Hindlimb muscle (tissue), 1 donor: ENCODE measurements at regions not wholly inside any gene's neighbourhood (a gene's known extent, or its start where the extent isn't known, plus 50 kb on each side); places are given as distances from the start of the nearest gene placed in this dataset.

ENCODE experiments used
- DNase-seq: peaks from one replicate; pipeline ENCODE4 v3.0.0-alpha.2; 2013

GRCh38 chr2:43127941-43128558 is 98.4 kb downstream of the ZFP36L2 start:
- DNase-seq, result no peak

DNA sequence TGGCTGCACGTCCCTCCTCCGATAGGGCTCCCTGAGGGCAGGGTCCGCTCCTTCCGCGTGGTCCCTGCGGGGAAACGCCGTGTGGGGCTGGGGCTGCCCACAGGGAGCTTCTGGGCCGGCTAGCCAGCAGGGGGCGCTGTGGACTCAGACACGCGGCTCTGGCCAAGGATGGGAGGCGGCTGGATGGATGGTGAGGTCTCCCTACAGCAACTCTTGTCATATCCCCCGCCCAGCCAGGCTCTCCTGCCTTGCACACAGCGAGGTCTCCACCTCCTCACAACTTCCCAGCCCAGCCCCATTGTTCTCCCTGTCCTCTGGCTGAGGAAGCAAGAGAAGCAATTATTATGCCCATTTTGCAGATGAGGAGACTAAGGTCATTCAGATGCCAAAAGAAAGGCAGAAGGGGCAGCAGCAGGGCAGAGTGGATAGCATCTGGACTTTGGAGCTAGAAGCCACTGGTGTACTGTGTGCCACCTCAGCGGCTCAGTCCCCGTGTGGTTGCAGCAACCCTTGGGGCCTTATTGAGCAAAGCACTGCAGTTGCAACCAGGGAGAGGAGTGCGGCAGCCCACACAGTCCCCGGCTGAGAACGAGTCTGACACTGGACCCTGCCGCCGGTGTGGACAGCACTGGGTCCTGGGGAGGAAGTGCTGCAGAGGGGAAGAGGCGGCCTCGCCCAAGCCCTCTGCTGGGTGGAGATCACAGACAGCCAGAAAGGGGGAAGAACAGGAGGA is 99.0 kb downstream of the ZFP36L2 start:
- no peak for DNase-seq

DNA sequence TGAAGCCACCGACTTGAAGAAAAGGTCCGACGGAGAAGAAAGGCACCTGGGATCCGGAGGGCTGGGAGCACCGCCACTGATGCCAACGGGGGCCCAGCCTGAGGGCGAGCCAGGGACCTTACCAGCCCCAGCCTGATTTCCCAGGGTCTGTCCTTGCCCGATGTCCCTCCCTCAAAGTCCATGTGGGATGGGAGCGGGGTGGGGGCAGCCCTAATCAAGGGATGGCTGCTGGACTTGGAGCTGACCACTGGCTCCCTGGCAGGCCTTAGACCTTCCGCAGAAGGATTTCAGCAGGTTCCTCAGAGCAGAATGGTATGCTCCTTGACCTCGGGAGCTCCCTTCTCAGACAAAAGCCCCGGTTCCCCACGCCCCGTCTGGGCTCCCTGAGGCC is 99.6 kb downstream of the ZFP36L2 start:
- no peak for DNase-seq

- no peak for DNase-seq
Measured at GRCh38 chr2:43125090-43125998, 101.1 kb downstream of the ZFP36L2 start.

- DNase-seq, result no peak
Measured at GRCh38 chr2:43124687-43125057, 101.7 kb downstream of the ZFP36L2 start.

DNA sequence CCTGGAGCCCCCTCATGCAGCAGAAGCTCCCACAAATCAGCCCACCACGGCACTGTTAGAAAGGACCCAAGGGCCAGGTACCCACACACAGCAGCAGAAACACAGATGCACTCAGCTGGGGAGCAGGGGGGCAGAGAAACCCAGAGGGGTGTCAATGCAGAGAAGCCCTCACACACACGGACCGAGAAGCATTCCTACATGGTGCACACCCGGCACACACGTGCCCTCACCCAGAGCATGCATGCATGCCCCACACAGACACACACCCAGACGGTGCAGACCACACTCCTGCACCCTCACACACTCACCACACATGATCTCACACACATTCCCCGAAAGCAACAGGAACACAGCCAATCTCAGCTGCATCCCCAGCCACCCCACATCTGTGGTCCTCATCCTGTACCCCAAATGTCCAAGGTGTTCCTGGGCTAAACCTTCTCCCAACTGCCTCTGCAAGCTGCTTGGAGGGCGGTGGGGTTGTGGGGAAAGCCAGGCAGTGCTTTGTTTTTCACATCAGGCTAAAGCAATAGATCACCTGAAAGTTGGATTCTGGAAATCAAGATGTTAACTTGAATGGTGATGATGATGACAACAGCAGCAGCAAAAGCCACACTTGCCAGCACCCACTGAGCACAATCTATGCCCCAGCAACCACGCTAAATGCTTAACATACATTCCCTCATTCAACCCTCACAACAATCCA is 102.3 kb downstream of the ZFP36L2 start:
- DNase-seq, result no peak

DNA sequence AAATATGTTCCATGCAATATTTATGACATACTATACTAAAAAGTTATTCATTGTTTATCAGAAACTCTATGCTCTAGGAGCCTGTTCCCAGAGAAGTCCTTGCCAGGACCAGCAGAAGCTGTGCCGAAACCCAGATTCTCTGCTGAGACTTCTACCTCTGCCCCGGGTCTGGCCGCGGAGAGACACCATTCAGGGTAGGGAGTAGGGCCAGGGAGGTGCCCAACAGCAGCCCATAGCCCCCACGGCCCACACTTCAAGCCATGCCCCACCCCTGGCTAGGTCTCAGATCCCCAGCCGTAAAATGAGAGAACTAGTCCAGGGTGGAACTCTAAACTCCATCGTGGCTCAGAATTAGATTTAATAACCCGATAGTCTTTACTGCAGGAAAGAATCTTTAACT is 102.9 kb downstream of the ZFP36L2 start:
- DNase-seq, result no peak

DNA sequence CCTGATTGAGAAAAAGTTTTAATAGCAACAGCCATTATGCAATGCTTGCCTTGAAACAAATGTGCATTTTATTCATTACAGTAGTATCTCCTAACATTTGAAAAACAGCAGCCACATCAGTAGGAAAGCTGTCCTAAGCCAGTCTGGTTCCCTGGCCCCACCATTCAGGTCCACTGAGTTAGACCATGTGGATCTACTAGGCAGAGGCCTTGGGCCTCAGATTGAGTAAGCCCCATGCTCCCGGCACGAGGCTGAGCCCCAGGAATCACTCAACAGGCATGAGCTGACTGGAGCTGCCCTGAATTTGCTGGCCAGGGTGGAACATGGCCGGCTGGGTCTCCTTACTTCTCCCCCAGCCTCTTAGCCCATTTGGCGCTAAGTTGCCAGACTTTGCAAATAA is 103.4 kb downstream of the ZFP36L2 start:
- no peak for DNase-seq

- no peak for DNase-seq
Measured at GRCh38 chr2:43121580-43122314, 104.7 kb downstream of the ZFP36L2 start.

DNA sequence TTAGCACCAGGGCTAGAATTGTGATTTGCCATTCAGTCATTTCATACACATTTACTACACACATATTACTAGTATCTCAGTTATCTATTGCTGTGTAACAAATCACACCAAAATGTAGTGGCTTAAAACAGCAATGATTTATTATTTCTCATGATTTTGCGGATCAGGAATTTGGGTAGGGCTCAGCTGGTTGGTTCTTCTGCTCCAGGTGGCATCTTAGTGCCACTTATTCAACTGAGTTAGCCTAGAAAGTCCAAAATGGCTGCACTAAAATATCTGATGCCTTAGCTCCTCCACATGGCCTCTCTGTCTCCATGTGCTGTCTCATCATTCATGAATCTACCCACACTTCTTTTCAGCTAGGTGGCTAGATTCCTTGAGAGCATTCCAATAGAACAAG is 107.1 kb downstream of the ZFP36L2 start:
- no peak for DNase-seq

GRCh38 chr2:43117521-43118143 is 108.8 kb downstream of the ZFP36L2 start:
- DNase-seq, result no peak

DNA sequence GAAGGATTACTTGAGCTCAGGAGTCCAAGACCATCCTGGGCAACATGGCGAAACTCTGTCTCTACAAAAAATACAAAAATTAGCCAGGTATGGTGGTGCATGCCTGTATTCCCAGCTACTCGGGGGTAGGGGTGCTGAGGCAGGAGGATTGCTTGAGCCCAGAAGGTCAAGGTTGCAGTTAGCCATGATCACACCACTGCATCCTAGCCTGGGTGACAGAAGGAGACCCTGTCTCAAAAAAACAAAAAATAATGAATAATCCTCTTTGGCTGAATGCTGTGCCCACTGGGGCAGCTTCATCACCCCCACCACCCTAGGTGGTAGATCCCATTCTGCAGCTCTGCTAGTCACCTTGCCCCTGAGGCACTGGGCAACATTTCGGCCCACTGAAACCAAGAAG is 109.4 kb downstream of the ZFP36L2 start:
- DNase-seq, result no peak

GRCh38 chr2:43115881-43116280 is 110.5 kb downstream of the ZFP36L2 start:
- no peak for DNase-seq

DNA sequence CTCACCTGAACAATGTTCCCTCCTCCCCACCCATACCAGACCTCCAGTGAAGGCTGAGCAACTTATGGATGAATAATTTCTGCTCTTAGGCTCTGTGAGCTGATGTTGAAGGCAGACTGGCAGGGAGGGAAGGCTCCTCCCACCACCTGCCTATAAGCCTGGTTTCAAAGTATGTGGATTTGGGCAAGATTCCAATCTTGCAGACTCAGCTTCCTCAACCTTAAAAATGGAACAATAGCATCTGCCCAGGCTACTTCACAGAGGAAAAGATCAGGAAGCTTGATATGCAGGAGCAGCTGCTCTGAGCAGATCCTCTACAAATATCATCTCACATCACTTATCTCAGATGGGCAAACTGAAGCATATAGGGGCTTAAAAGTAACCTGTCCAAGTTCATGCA is 112.2 kb downstream of the ZFP36L2 start:
- DNase-seq, result no peak

- no peak for DNase-seq
Measured at GRCh38 chr2:43111788-43112554, 114.4 kb downstream of the ZFP36L2 start.

GRCh38 chr2:43110442-43110871 is 115.9 kb downstream of the ZFP36L2 start:
- DNase-seq, result peak; percentile 71

DNA sequence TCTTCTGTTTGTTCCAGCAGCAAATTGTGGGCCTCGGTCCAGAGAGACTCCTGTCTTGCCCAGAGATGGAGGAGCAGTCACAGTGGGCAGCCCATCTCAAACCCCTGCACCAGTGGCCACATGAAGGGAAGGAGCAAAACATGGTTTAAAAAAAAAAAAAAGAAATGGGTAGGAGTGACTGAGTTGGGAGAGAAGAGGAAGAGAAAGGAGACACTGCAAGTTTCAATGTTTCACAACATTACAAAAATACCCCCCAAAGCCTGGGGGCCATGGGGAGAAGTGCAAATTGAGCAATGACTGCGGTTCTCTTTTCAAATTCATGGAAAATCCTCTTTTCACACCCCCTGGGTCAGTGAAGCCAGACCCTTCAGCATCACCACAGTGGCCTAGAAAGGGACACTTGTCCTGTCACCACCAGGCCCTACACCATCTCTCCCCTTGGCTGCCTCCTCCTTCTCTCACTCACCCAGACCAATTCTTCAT is 117.1 kb downstream of the ZFP36L2 start:
- DNase-seq, result no peak

- no peak for DNase-seq
Measured at GRCh38 chr2:43107679-43108078, 118.7 kb downstream of the ZFP36L2 start.

DNA sequence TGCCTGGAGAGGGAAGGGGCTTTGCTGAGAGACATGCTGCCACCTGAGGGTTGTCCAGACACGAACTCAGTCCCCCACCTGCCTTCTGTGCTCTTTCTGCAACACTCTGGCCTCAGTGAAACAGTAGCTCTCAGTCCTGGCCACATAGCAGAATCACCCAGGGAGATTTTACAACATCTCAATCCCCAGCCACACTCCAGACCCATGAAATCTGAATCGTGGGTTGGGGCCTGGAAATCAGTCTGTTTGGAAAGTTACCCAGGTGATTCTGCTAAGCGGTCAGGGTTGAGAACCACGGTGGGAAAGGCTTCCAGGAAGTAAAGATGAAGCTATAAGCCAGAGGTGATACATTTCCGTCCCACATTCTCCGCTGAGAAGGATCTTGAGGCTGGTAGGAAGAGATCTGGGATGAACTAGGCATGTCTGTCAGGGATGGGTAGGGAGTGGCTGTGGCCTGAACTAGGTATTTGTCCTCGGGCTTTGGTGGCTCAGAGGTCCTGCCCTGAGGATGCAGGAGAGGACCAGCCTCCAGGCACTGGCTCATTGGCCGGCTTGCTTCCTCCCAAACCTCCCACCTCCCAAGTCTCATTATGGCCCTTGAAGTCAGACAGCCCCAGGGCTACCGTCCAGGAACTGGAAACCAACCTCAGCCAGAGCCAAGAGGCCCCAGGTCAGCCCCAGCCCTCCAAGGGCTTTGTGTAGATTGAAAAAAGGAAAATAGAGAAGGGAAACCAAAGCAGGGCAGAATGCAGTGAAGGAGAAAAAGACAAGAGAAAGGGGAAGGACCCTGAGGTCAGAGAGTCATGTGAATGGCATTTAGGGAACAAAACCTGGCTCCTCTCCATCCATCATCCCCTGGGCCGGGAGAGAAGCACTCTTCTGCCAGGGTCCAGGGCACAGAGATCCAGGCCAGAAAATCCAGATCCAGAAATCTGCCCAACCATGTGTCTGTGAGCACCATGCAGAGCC is 119.6 kb downstream of the ZFP36L2 start:
- DNase-seq, result no peak
